GM23338 (cell line): ENCODE measurements at regions not wholly inside any gene's neighbourhood (a gene's known extent, or its start where the extent isn't known, plus 50 kb on each side); places are given as distances from the start of the nearest gene placed in this dataset.

Source experiments
- CTCF ChIP-seq, 2 experiments: fragments of 200-600 bp in 1 of 2; sonication (generic) in 1 of 2; conservative IDR thresholded peaks; 2 replicates each; pipeline versions ENCODE4 v1.5.1 to v1.6.1; 2016 to 2017; ENCODE audit warnings: antibody characterized with exemption in 2 of 2, low read depth in 2 of 2, mild to moderate bottlenecking in 2 of 2, moderate library complexity in 1 of 2
- EZH2 ChIP-seq: fragments of 200-600 bp; sonication (generic); IDR thresholded peaks from one replicate; pipeline ENCODE4 v1.8.0; 2017; ENCODE audit warnings: antibody characterized with exemption, mild to moderate bottlenecking, low read depth; ENCODE audit not compliant: unreplicated experiment
- EZH2phosphoT487 ChIP-seq: fragments of 200-600 bp; sonication (generic); IDR thresholded peaks from one replicate; pipeline ENCODE4 v1.8.1; 2018; ENCODE audit warnings: antibody characterized with exemption; ENCODE audit not compliant: unreplicated experiment
- REST ChIP-seq: IDR thresholded peaks from one replicate; pipeline ENCODE4 v1.6.1; 2018; ENCODE audit warnings: antibody characterized with exemption; ENCODE audit not compliant: unreplicated experiment
- STAT1 ChIP-seq: IDR thresholded peaks from one replicate; pipeline ENCODE4 v1.6.1; 2016; ENCODE audit warnings: antibody characterized with exemption; ENCODE audit not compliant: unreplicated experiment

GRCh38 chr9:21550392-21550791, 68.3 kb upstream of the IFNE start:
- no peak for TF ChIP-seq CTCF (conservative IDR thresholded peaks at IDR 0.05; ENCODE audit: low read depth in 2 of 2)
- TF ChIP-seq REST: no peak
- no peak for TF ChIP-seq STAT1
- TF ChIP-seq EZH2: no peak
- no peak for TF ChIP-seq EZH2phosphoT487
